SK-N-MC (cell line): ENCODE measurements at regions not wholly inside any gene's neighbourhood (a gene's known extent, or its start where the extent isn't known, plus 50 kb on each side); places are given as distances from the start of the nearest gene placed in this dataset.

Experiments
- EZH2 ChIP-seq: fragments of 200-600 bp; sonication (generic); IDR thresholded peaks from one replicate; pipeline ENCODE4 v1.6.1; 2017; ENCODE audit warnings: antibody characterized with exemption
- FOXP2 ChIP-seq: optimal IDR thresholded peaks from 2 replicates; pipeline ENCODE3; 2011; ENCODE audit warnings: mild to moderate bottlenecking, moderate library complexity; ENCODE audit not compliant: insufficient read depth; ENCODE audit errors: extremely low read length, control extremely low read depth
- POLR2AphosphoS5 ChIP-seq: IDR thresholded peaks from 2 replicates; pipeline ENCODE4 v1.6.1; 2012; ENCODE audit warnings: mild to moderate bottlenecking, low read depth, low read length, borderline replicate concordance

DNA sequence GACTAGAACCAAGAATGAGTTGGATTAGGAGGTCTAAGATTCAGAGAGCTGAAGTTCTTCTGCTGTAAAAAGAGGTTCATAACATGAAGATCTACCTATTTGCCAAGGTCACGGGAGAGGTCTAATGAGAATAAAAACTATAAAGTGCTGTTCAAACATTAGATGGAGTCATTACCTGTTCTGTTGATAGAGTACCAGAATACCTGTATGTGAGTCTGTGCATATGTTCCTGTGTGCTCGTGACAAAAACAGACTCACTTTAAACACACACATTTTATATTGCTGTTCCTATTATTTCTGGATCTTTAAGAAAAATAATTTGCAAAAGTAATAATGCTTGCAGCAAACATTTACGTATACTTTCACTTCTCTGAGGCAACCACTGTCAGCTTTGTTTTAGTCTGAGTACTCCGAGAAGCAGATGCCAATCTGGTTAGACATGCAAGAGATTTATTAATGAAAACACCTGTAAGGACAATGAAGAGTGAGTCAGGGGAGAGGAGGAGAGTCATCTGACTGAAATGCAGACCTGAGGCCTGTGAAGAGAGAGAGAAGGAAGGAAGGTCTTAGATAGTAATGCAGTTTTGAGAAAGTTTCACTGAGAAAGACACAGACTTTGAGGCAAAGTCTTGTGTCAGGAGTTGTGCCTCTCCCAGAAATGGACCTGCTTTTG lies 221.2 kb downstream of the SQOR start:
- TF ChIP-seq EZH2 (no peak), POLR2AphosphoS5 (no peak), FOXP2 (no peak)
